ENCODE measurements at regions not wholly inside any gene's neighbourhood (a gene's known extent, or its start where the extent isn't known, plus 50 kb on each side); places are given as distances from the start of the nearest gene placed in this dataset.

DNA sequence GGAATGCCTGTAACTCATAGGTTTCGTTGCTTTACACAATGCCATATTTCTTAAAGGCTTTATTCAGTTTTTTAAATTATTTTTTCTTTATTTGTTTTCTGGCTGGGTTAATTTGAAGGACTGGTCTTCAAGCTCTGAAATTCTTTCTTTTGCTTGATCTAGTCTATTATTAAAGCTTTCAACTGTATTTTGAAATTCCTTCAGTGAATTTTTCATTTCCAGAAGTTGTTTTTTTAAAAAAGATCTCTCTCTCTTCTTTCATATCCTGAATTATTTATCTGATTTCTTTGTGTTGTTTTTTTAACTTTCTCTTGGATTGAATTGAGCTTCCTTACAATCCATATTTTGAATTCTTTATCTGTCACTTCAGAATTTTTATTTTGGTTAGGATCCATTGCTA is 239.9 kb upstream of the CTAGE1 start:
- TF ChIP-seq, protein P1, sequence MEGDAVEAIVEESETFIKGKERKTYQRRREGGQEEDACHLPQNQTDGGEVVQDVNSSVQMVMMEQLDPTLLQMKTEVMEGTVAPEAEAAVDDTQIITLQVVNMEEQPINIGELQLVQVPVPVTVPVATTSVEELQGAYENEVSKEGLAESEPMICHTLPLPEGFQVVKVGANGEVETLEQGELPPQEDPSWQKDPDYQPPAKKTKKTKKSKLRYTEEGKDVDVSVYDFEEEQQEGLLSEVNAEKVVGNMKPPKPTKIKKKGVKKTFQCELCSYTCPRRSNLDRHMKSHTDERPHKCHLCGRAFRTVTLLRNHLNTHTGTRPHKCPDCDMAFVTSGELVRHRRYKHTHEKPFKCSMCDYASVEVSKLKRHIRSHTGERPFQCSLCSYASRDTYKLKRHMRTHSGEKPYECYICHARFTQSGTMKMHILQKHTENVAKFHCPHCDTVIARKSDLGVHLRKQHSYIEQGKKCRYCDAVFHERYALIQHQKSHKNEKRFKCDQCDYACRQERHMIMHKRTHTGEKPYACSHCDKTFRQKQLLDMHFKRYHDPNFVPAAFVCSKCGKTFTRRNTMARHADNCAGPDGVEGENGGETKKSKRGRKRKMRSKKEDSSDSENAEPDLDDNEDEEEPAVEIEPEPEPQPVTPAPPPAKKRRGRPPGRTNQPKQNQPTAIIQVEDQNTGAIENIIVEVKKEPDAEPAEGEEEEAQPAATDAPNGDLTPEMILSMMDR (conservative IDR thresholded peaks at IDR 0.05): no peak
- no peak overlapping the region for H3K27ac ChIP-seq

DNA sequence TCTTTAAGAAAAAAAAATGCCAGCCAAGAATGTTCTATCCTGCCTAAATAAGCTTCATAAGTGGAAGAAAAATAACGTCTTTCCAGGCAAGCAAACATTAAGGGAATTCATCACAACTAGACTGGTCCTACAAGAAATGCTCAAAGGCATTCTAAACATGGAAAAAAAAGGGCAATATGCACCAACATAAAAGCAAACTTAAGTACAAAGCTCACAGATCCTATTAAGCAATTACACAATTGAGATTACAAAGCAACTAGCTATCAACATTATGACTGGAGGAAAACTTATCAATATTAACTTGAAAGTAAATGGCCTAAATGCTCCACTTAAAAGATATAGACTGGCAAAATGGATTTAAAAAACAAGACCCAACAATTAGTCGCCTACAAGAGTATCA is 240.6 kb upstream of the CTAGE1 start:
- no peak overlapping the region for H3K27ac ChIP-seq
- TF ChIP-seq, protein P1 (conservative IDR thresholded peaks at IDR 0.05): no peak

DNA sequence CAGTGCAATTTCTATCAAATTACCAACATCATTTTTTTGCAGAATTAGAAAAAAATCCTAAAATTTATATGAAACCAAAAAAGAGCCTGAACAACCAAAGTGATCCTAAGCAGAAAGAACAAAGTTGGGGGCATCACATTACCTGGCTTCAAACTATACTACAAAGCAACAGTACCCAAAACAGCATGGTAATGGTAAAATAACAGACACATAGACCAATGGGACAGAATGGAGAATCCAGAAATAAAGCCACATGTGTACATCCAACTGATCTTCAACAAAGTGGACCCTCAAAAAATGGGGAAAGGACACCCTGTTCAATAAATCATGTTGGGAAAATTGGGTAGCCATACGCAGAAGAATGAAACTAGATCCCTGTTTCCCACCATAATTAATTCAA is 245.7 kb upstream of the CTAGE1 start:
- TF ChIP-seq, protein P1 (conservative IDR thresholded peaks at IDR 0.05): no peak
- H3K27ac ChIP-seq: no peak overlapping the region

- no peak overlapping the region for H3K27ac ChIP-seq
- TF ChIP-seq, protein P1 (conservative IDR thresholded peaks at IDR 0.05): no peak
These were observed 248.8 kb upstream of the CTAGE1 start for GRCh38 chr18:22666411-22666940.

DNA sequence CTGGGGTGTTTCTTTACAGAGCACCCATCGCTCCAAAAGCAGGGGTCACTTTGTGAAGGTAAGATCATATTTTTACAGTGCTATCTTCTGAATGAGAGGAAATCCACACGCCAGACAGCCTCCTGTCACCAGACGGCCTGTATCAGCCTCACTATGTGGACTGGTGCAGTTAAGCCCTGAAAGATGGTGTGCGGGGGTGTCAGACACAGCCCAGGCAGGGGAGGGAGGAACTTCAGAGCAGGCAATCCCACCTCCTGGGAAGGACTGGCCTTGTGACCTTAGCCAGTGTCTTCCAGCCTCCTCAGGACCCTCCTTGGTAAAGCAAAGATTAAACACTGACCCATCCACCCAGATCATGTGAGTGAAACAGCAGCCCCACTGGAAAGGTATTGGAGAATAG is 249.4 kb upstream of the CTAGE1 start:
- TF ChIP-seq, protein P1 (conservative IDR thresholded peaks at IDR 0.05): no peak
- no peak overlapping the region for H3K27ac ChIP-seq

- TF ChIP-seq, protein P1 (conservative IDR thresholded peaks at IDR 0.05): no peak
- no peak overlapping the region for H3K27ac ChIP-seq
These were observed 250.1 kb upstream of the CTAGE1 start for GRCh38 chr18:22667616-22668422.

DNA sequence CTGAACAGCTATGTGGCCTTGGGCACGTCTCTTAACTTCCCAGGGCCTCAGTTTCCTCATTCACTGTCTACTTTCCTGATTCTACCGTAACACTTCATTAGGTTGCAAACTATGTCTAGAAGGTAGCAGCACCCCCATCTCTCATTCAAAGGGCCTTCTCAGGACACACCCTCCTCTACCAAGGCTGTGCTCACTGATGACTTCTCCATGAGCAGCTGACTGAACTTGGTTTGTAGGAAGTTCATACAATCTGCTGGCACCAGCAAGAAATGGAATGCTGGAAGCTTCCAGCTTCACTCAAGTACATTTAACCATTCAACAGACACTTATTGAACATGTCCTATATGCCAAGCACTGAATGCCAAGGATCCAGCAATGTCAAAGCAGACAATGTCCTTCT is 250.8 kb upstream of the CTAGE1 start:
- H3K27ac ChIP-seq: no peak overlapping the region
- TF ChIP-seq, protein P1 (conservative IDR thresholded peaks at IDR 0.05): no peak

Data from VCaP (cell line).